D721Med (cell line): ENCODE measurements at regions not wholly inside any gene's neighbourhood (a gene's known extent, or its start where the extent isn't known, plus 50 kb on each side); places are given as distances from the start of the nearest gene placed in this dataset.
A peak's percentile ranks its signal among the peaks of the same experiment; 100 is the strongest.
"Not testable (repeated sequence)": the region's sequence is repeated elsewhere in the genome, so short reads cannot be mapped to it uniquely, and the experiment has no call there.

Experiments used
- DNase-seq: peaks from one replicate; pipeline ENCODE4 v3.0.0; 2011; ENCODE audit warnings: low spot score; ENCODE audit not compliant: insufficient read length
- FAIRE-seq: peaks from 2 replicates; lab custom pipeline; 2011; peaks lifted over from hg19 to GRCh38; lab: Jason Lieb, UNC
- CTCF ChIP-seq: IDR thresholded peaks from 2 replicates; pipeline ENCODE4 v1.5.1; 2012; ENCODE audit warnings: mild to moderate bottlenecking, control low read depth; ENCODE audit not compliant: insufficient read depth; ENCODE audit errors: missing control alignments

- not testable (repeated sequence) for FAIRE-seq
- peak; percentile 14 for DNase-seq
Observed at GRCh38 chr16:21513337-21513741, 86.0 kb upstream of the METTL9 start.

GRCh38 chr16:21513812-21514473 lies 85.4 kb upstream of the METTL9 start:
- FAIRE-seq, DNase-seq: not testable (repeated sequence)

GRCh38 chr16:21514474-21514840 lies 84.9 kb upstream of the METTL9 start:
- not testable (repeated sequence) for FAIRE-seq, DNase-seq

GRCh38 chr16:21516705-21517040 lies 82.7 kb upstream of the METTL9 start:
- FAIRE-seq: not testable (repeated sequence)

GRCh38 chr16:21517263-21517662 lies 82.1 kb upstream of the METTL9 start:
- not testable (repeated sequence) for FAIRE-seq, DNase-seq

More at GRCh38 chr16:21516705-21517040, 82.7 kb upstream of the METTL9 start:
- not testable (repeated sequence) for DNase-seq

GRCh38 chr16:21519361-21520133 lies 79.8 kb upstream of the METTL9 start:
- FAIRE-seq, DNase-seq: not testable (repeated sequence)

- FAIRE-seq: not testable (repeated sequence)
- DNase-seq: peak; percentile 53
Observed at GRCh38 chr16:21520134-21521047, 79.0 kb upstream of the METTL9 start.

GRCh38 chr16:21521048-21521389 lies 78.4 kb upstream of the METTL9 start:
- not testable (repeated sequence) for FAIRE-seq, DNase-seq

GRCh38 chr16:21521390-21522143 lies 77.8 kb upstream of the METTL9 start:
- not testable (repeated sequence) for FAIRE-seq, DNase-seq

GRCh38 chr16:21522846-21523245 lies 76.5 kb upstream of the METTL9 start:
- FAIRE-seq, DNase-seq: not testable (repeated sequence)

- FAIRE-seq (no peak), DNase-seq (no peak)
- TF ChIP-seq CTCF: no peak
Observed at GRCh38 chr16:21523411-21524067, 75.8 kb upstream of the METTL9 start.

GRCh38 chr16:21524068-21524751 lies 75.2 kb upstream of the METTL9 start:
- FAIRE-seq: no peak
- DNase-seq: no peak
- TF ChIP-seq CTCF: no peak

- not testable (repeated sequence) for DNase-seq, FAIRE-seq
Observed at GRCh38 chr16:21524752-21525028, 74.7 kb upstream of the METTL9 start.

- not testable (repeated sequence) for FAIRE-seq
Observed at GRCh38 chr16:21525029-21525895, 74.1 kb upstream of the METTL9 start.

More at GRCh38 chr16:21525029-21525895, 74.1 kb upstream of the METTL9 start:
- DNase-seq: not testable (repeated sequence)
